HFF-Myc (cell line): ENCODE measurements at regions not wholly inside any gene's neighbourhood (a gene's known extent, or its start where the extent isn't known, plus 50 kb on each side); places are given as distances from the start of the nearest gene placed in this dataset.

Experiments
- DNase-seq: peaks from one replicate; pipeline ENCODE4 v3.0.0-alpha.2; 2011; ENCODE audit warnings: low read depth; ENCODE audit errors: extremely low read depth
- H3K4me3 ChIP-seq: replicated peaks from 2 replicates; pipeline ENCODE4 v1.5.1; 2011; ENCODE audit warnings: low read depth, mild to moderate bottlenecking, control low read depth, low read length
- CTCF ChIP-seq: IDR thresholded peaks from 2 replicates; pipeline ENCODE4 v1.5.1; 2012; ENCODE audit warnings: mild to moderate bottlenecking, low read depth, low read length, control low read depth; ENCODE audit errors: missing control alignments

DNA sequence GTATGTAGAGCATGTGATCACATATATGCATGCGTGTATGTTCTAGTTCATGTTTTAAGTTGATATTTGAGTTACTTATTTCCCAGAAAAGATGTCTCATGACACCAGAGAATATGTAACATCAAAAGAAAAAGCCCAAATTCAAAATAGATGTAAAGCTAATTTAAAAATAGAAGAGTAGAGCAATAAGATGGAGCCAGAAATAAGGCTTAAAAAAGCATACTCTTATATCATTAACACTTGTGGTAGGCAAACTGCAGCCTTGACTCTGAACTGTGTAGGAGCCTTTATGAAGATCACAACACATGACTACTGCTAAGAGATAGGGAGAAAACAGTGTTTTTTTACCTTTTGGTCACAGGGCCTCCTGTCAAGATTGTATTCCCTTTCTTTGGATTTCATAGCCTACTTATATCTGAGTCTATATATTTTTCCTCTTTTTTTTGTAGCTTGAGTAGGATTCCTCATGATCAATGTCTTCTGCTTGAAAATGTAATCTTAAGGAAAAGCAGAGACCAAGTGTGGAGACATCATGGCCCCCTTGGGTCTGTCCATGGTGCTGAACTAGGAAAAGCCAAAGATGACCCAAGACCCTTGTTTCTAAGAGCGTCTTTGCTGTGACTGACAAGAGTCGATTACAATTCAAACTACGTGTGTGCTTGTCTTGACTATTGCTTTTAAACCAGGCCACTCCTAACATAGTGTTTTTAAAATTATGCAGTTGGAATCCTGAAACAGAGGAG is 390.4 kb downstream of the SHISA9 start:
- DNase-seq: no peak
- no peak overlapping the region for H3K4me3 ChIP-seq
- no peak for TF ChIP-seq CTCF

DNA sequence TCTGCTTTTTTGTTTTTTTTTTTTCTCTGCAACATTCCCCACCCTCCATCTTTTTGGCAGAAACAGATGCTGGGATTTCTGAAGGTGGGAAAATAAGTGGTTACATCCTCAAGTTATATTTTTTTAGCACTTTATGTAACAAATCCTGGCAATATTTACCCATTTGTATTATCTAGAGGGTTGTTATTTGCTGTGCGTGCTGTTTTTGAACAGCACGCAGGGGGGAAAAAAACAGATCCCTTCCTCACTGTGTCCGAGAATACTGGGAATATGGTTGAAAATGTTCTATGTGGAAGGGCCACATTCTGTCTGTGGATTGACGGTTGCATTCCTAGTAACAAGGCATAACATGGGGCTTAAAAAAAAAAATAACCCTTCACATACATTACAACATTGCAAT is 394.8 kb downstream of the SHISA9 start:
- DNase-seq: no peak
- no peak overlapping the region for H3K4me3 ChIP-seq
- TF ChIP-seq CTCF: no peak

- no peak overlapping the region for H3K4me3 ChIP-seq
- DNase-seq: no peak
- no peak for TF ChIP-seq CTCF
Observed at GRCh38 chr16:13298666-13299065, 397.3 kb downstream of the SHISA9 start.

DNA sequence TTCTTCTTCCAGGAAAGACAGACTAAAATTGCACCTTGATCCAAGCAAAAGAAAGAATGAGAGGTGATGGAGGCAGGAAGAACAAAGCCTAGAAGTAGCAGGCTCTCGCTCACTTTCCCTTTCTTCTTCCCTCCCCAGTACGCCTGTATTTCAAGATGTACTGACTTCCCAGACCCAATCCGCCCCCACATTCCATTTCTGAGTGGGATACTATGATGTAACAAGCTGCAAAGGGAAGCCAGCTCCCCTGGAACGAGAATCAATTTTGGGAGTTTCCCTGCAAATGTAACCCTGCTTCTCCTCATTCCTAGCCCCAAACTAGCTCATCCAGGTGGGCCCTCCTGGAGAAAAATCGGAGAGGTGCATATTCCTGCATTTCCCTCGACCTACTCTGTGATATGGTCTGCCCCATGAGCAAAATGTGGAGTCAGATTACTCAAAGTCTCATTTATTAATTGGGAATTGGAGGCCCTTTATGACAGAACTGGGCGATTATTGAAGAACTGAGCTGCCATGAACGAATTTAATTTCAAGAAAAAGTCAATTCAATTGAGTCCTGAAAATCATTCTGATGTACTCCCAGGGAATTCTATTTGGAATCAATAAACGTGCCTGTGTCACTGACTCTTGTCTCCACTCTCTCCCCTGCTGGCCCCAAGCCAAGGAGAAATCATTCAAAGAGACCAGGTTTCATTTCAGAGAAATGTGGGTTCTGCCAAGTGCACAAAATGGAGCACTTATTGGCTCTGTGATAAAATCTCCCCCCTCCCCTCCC is 398.9 kb downstream of the SHISA9 start:
- no peak overlapping the region for H3K4me3 ChIP-seq
- no peak for TF ChIP-seq CTCF
- DNase-seq: no peak

DNA sequence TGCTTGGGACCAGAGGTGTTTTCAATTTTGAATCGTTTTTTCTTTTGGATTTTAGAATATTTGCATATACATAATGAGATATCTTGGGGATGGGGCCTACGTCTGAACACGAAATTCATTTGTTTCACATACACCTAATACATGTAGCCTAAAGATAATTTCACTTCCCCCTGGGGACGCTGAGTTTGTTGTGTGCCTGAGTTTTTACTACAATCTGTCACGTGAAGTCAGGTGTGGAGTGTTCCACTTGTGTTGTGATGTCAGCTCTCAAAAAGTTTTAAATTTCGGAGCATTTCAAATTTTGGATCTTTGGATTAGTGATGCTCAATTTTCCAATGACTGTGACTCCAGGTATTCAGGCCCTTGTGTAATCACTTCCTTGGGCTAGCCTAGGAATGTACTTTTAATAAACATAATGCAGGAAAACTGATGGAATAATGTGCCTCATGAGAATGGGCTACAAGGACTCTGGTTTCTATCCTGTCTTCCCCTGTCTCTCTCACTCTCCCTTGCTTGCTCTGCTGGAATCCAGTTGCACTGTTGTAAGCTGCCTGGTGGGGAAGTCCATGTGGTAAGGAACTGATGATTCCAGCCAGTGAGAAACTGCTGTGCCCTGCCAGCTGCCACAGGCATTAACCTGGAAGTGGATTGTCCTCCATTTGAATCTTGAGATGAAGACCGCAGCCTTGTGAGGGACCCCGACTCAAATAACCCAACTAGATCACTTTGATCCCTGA is 403.8 kb downstream of the SHISA9 start:
- DNase-seq: no peak
- TF ChIP-seq CTCF: no peak
- no peak overlapping the region for H3K4me3 ChIP-seq

- DNase-seq: no peak
- no peak overlapping the region for H3K4me3 ChIP-seq
- no peak for TF ChIP-seq CTCF
Observed at GRCh38 chr16:13306161-13306995, 405.0 kb downstream of the SHISA9 start.
